ENCODE measurements at regions not wholly inside any gene's neighbourhood (a gene's known extent, or its start where the extent isn't known, plus 50 kb on each side); places are given as distances from the start of the nearest gene placed in this dataset.
"Not testable (repeated sequence)": the region's sequence is repeated elsewhere in the genome, so short reads cannot be mapped to it uniquely, and the experiment has no call there.

DNA sequence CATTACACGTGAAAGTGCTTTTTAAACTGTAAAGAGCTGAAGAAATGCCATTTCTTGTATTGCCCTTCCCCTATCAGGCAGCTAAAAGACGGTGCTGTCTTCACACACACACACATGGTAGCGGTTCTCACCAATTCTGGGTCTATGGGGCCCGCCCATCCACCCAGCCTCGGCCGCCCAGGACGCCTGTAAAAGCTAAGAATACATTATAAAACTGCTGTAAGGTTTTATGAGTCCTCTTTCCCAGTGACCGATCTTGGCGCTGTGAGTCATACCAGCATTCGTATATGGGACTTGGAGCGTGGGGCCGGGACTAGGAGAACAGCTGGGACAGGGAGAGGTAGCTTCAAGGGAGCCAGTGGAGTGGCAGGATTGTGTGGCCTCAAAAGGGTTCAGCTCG lies 149.7 kb upstream of the CADM1 start:
- no peak for ATAC-seq
- no peak for DNase-seq (ENCODE audit: low spot score)
- intact Hi-C loops (cut with DNase I) = no loop called here

DNA sequence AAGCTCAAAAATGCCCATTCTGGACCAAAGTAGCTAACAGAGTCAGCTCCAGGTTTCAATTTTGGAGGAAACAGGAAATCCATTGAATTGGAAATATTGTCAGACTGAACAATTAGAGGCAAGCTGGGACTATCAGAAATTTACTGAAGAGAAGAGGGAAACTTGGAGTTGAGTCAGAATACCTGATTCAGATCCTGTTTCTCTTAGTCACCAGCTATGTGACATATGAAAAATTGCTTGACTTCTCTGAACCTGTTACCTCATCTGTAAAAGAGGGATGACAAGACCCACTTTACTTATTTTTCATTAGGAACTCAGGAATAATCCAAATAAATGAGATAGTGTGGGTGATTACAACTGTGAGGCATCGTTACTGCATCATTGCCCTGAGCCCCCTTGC lies 148.9 kb upstream of the CADM1 start:
- DNase-seq (ENCODE audit: low spot score) (no peak), ATAC-seq (no peak)
- intact Hi-C loops (cut with DNase I) = no loop called here

DNA sequence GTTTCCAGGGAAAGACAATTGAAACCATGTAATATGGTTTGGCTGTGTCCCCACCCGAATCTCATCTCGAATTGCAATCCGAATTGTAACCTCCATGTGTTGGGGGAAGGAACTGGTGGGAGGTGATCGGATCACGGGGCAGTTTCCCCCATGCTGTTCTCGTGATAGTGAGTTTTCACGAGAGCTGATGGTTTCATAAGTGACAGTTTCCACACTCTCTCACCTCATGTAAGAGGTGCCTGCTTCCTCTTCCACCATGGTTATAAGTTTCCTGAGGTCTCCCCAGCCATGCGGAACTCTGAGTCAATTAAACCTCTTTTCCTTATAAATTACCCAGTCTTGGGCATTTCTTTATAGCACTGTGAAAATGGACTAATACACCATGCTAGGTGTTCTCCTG lies 148.3 kb upstream of the CADM1 start:
- intact Hi-C loops (cut with DNase I) = no loop called here
- DNase-seq (ENCODE audit: low spot score) = no peak
- no peak for ATAC-seq

DNA sequence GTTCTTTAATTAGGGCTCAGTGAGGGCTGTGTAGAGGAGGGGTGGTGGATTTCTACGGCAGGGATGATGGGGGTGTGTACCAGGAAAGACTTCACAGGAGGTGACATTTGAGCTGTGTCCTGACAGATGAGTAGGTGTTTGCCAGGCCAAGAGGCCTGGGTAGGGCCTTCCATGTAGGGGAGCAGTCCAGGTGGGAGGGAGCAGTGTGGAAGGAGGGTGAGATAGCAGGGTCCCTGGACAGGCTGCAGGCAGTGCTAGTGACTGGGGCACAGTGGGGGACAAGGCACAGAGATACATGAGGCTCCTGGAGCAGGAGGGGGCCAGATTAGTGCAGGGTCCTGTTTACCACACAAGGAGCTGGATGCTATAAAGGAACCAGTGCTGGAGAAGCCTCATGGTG lies 147.9 kb upstream of the CADM1 start:
- no peak for DNase-seq (ENCODE audit: low spot score)
- intact Hi-C loops (cut with DNase I) = no loop called here
- ATAC-seq = peak; percentile 24

DNA sequence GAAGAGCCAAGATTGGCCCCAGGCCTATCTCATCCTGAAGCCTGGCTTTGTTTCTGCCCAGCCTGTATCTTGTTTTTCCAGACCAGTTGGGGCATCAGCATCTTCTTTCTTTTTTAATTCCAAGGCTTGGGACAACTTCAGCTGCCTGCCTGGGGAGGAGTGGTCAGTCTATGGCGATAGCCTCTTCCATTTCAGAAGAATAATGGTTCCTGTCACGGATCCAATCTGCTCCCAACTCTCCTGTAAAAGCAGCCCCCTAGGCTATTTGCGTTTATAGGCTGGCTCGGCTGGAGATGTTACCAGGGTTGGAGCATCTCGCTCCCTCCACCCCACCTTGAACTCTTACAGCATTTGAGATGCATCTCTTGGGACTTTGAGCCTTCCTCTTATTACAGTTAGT lies 145.2 kb upstream of the CADM1 start:
- intact Hi-C loops (cut with DNase I) = no loop called here
- DNase-seq (ENCODE audit: low spot score) (no peak), ATAC-seq (no peak)

DNA sequence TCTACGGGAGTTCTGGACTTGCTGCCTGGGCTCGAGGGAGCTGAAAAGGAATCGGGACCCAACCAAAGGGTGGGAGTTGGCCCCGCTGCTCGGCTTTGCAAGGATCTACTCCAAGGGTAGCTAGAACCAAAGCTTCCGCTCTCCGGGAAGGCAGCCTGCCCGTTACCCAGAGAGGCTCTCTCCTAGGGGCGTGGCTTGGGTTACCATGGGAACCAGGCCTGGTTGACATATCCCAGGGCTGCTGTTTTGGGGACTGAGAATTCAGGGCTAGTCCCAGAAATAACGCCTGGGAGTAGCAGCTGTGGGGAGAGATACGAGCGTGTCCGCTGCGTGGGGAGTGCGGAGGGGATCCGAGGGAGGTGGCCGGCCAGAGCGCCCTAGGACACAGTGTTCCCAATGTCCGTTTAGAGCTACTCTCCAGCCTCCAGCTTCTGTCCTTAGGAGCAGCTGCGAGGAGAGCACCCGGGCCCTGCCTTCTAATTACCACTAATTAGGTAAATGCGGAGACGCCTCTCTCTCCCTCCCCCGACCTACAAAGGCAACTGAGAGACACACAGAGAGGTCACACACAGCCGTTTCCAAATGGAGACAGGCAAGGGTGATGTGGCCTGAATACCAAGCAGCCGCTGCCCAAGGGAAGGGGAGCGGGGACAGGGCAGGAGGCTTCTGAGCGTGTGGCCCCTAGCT lies 141.6 kb upstream of the CADM1 start:
- DNase-seq (ENCODE audit: low spot score) (no peak), ATAC-seq (no peak)

DNA sequence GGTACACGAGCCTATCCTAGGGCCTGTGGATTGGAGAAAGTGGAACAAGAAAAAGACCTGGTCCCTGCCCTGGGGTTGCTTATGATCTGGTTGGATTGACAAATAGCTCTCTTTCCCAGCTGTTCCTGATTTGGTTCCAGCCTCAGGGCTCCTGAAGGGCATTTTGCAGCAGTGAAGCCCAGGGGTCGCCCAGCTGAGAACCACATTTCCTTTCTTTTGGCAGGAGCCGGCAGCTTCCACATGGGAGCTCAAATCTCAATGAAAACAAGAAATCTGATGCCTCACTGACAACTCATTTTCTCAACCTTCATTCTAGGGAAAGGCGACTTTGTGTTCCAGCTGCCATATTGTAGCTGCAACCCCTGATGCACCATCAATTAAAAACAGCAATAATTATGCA lies 140.6 kb upstream of the CADM1 start:
- ATAC-seq = no peak
- no peak for DNase-seq (ENCODE audit: low spot score)
- intact Hi-C loops (cut with DNase I) = no loop called here

More for the DNA sequence above, 141.6 kb upstream of the CADM1 start:
- intact Hi-C loops (cut with DNase I) = no loop called here

DNA sequence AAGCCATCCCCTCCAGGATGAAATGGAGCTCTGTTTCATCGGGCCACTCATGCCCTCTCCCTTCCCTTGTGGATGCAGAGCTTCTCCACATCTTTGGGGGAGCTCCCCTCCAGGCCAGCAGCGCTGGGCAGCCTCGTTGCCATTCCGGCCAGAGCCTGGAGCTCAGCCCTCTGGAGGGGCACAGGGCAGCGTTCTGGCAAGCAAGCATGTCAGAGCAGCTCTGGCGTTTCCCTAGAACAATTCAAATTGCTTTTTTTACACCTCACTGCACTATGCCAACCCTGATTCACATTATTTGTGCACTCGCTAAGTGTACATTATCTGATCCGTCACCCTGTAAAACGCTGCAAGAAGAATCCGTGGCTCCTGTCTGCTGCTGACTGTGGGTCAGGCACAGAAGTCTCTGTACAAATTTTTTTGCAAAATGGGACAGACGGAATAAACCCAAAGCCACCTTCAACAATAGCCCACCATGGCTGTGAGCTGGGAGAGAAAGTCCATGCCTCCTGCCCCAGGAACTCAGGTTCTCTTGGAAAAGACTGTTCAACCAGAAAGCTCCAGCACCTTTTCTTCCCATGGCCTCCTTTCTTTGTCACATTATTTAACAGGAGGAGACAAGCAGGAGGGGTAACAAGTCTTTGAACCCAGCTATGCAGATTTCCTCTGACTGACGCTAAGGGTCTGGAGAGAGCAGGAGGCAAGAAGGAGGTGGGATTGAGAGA lies 139.5 kb upstream of the CADM1 start:
- intact Hi-C loops (cut with DNase I) = no loop called here
- no peak for ATAC-seq
- DNase-seq (ENCODE audit: low spot score) = no peak

DNA sequence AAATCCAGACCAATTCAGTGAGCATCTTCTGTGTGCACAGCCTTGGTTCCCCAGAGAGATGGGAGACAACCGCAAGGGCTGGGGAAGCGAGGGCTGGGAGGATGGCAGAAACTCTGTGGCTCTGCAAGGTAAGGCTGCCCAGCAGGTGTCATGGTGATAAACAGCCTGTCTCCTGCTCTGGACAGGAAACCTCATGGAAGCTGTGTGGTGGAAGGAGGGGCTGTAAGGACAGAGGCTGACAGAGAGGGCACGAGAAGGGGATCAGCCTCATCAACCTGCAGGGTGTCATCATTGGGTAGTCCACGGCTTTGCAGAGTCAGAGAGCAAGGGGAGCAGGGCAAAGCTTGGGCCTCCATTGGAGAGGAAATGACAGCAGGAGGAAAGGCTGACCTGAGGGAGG lies 138.4 kb upstream of the CADM1 start:
- ATAC-seq = no peak
- DNase-seq (ENCODE audit: low spot score) = no peak
- intact Hi-C loops (cut with DNase I) = no loop called here

DNA sequence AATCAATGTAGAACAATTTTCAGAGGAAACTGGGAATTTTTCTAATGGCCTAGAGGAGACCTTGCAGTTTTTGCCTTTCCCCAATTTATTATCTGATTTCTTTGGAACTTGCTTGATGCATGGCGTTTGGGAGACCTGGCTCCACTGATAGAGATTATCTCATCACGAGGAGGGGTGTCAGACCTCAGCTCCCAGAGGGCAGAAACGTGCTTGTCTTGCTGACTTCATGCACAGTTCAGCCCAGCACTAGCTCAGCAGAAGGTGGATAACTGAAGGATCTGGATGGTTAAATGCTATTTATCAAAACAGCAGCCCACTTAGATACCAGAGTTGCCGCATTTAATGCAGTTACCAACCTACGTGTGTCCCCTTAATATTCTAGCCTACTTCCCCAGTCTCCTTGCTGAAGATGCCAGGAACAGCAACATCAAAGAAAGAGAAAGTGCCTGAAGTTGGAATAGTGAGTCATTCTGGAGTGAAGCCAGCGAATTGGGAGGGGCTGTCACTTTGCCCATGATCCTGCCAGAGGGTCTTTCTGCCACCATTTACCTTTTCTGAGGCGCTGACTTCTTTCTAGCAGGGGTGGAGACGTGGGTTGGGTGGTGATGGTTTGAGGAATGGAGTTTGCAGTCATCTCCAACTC lies 133.5 kb upstream of the CADM1 start:
- DNase-seq (ENCODE audit: low spot score) = no peak
- intact Hi-C loops (cut with DNase I) = no loop called here
- ATAC-seq = no peak

DNA sequence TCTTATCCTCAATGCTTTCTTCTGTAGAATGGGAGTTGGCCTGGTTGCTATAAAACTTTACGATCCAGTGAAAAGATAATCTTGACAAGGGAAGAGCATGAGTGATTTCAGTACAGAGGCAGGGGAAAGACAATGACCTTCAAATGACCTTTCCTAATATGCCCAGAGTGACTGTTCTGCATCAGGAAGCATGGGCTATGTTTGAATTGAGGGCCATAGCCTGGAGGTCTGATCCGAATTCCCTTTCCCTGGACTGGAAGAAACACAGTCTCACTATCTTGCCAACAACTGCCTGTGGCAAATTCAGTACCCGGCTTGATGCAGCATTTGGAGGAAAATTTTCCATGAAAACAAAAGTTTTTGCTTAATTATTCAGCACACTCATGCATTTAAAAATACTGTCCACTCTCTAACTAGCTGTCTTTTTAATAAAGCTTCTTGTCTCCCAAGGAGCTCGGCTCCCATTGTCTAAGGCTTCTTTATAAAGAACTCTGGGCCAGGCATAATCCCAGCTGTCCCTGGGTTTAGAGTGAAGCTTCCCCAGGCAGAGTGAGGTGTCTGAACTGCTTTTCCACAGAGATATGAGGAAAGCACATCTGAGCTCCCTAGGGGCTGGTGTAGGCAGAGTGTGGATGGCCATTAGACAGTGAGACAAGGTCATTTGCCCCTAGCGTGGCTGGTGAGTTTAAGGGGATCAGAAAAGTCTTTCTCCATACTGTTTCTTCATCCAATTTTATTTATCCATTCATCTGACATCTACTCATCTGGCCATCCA lies 132.7 kb upstream of the CADM1 start:
- no peak for ATAC-seq
- no peak for DNase-seq (ENCODE audit: low spot score)
- intact Hi-C loops (cut with DNase I) = no loop called here

DNA sequence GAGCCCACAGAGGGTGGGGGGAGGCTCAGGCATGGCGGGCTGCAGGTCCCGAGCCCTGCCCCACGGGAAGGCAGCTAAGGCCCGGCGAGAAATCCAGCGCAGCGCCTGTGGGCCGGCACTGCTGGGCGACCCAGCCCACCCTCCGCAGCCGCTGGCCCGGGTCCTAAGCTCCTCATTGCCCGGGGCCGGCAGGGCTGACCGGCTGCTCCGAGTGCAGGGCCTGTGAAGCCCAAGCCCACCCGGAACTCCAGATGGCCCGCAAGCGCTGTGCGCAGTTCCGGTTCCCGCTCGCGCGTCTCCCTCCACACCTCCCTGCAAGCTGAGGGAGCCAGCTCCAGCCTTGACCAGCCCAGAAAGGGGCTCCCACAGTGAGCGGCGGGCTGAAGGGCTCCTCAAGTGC lies 129.8 kb upstream of the CADM1 start:
- intact Hi-C loops (cut with DNase I); ATAC-seq; DNase-seq (ENCODE audit: low spot score): not testable (repeated sequence)

DNA sequence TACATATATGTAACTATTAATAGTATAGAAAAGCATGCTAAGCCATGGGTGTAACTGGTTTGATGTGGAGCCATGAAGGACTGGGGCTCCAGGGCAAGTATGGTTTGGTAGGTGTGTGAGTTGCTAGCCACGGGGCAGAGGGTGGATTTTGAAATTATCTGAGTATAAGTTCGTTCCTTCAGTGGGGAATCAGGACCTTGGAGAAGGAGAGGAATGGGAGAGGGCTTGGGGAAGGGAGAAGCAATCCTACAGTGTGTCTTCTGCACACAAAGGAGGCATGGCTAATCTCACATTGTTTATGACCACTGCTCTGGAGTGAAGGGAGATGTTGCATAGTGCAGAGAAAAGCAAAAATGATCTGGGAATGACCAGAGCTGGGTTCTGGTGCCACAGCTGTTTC lies 127.8 kb upstream of the CADM1 start:
- intact Hi-C loops (cut with DNase I) = no loop called here

DNA sequence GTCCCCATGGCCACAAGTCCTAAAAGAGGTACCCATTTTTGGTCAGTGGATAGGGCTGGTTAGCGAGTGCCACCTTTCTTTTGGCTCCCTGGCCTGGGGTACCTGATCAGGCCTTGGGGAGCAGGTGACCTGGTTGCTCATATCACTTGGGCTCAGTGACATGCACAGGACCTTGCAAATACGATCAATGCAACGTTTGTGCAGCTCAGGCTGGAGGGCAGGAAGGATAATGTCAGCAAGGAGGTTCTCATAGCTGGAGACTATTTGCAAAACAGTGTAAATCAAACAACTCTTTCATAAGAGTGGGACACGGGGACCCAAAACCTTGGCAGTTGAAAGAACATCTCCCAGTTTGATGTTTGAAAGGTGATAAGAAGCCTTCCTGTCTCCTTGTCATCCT lies 127.4 kb upstream of the CADM1 start:
- ATAC-seq (no peak), DNase-seq (ENCODE audit: low spot score) (no peak)
- intact Hi-C loops (cut with DNase I) = no loop called here

More for the DNA sequence above, 127.8 kb upstream of the CADM1 start:
- ATAC-seq = no peak
- no peak for DNase-seq (ENCODE audit: low spot score)

DNA sequence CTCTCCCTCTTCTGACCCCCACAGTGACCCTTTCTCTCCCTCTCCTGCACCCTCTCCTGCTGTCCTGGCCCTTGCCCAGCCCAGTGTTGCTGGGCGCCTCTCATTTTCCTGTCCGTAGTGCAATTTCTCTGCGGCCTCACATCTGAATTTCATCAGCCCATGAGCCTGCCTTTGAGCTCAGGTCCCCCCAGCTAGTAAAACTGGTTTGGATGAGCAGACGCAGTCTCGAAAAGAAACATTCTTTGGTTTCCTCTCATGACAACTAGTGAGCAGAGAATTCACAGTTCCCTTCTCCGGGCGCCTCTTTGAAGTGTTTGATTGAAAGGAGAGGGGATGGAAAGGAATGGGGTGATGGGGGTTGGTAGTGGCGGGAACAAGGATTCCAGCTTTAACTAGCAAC lies 126.0 kb upstream of the CADM1 start:
- intact Hi-C loops (cut with DNase I) = no loop called here
- DNase-seq (ENCODE audit: low spot score) (no peak), ATAC-seq (no peak)

DNA sequence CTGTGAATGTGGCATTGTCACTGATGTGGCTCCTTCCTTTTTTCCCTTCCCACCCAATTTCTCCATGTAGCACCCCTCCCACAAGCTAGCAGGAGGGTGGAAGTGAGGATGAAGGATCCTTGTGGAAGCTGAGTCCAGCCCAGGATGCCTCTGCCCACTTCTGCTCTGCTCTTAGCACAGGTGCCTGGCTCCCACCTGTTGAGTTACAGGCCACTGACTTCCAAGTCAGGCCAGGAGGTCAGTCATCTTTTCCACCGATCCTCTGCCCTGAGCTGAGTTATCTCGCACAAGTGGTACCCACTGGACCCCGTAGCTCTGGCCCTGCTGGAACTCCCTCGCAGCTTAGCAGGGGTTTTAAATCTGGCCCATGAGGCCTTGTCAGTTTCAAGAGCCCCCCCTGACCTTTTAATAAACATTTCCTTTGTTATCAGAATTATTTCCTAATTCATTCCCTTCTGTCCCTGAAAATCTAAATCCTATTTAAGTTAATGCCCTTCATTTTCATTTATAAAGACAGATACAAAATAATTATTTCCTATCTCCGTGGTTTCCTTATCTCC lies 125.3 kb upstream of the CADM1 start:
- DNase-seq (ENCODE audit: low spot score) (no peak), ATAC-seq (no peak)
- intact Hi-C loops (cut with DNase I) = no loop called here

DNA sequence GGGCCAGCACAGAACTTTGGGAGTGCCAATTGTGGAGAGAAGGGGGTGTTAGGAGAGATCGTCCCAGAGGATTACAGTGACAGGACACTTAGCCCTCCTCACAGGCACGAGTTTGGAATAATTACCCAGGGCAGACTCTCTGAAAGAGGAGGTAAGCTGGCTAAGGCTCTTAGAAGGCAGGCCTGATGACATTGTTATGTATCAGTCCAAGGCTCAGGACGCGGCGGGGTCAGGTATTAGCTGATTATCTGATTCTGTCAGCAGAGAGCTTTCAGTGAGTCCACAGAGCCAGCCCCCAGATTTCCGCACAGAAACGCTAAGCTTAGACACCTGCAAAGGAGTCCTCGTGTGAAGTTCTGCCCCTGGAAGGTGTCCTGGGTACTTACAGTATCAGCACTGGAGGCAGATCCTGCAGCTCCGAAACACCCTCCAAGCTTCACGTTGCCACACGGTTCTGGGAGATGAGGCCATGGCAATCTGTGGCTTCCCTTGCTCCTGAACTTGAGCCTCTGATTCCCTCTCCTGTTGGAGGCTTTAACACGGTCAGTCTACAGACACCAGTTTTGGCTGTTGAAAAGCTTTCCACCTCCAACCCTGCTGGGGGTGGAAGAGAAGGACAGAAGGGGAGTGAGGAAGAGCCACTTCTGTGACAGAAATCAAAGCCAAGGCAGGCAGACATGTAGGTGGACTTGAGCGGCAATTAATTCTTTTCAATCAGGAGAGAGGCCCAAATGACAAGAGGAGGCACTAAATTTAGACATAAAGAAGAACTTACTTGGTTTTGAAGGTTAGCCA lies 123.6 kb upstream of the CADM1 start:
- DNase-seq (ENCODE audit: low spot score) (no peak), ATAC-seq (no peak)
- intact Hi-C loops (cut with DNase I) = no loop called here

DNA sequence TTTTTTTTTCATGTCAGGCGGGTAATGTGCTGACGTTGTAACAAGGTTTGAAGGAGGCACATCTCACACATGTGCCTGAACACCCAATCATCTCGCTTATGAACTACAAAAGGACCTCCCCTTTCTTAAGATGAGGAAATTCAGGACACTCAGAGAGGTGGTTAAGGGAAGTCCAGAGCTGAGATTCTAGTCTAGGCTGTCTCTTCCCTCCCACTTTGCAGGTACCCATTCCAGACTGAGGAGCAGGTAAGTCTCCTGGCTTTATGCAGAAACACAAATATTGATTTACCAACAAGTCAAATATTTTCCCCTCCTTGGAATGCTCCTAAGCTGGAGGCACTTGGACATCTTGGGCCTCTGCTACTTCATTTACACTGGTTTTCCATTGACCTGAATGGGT lies 122.9 kb upstream of the CADM1 start:
- no peak for ATAC-seq
- DNase-seq (ENCODE audit: low spot score) = no peak
- intact Hi-C loops (cut with DNase I) = no loop called here

DNA sequence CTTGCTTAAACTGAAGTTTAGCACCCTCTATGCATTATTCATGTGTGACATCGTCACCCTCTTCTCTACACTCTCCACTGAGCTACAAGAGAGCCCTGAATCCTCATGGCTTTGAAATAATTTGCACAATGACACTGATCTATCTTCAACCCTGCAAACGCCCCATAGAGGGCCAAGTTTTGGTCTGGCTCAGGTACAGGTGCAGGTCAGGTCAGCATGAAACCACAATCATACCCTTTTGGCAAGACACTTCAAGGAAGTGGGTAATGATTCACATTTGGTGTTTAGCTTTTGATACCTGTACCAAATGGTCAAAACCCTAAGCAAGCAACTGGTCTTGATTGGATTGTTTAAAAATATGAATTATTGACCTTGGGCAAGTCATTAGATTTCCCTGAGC lies 122.2 kb upstream of the CADM1 start:
- intact Hi-C loops (cut with DNase I) = no loop called here
- no peak for ATAC-seq
- DNase-seq (ENCODE audit: low spot score) = no peak

Measured in sciatic nerve (tissue), 2 donors.